GM19463 (cell line): ENCODE measurements at regions not wholly inside any gene's neighbourhood (a gene's known extent, or its start where the extent isn't known, plus 50 kb on each side); places are given as distances from the start of the nearest gene placed in this dataset.

ENCODE experiments used
- ATAC-seq: cut with Tn5 transposase; IDR thresholded peaks from one replicate; pipeline ENCODE4 v1.9.1; 2021; ENCODE audit warnings: mild to moderate bottlenecking, moderate library complexity; ENCODE audit not compliant: unreplicated experiment

- ATAC-seq: no peak
Measured at GRCh38 chr15:61549727-61550126, 320.6 kb upstream of the RORA start.

DNA sequence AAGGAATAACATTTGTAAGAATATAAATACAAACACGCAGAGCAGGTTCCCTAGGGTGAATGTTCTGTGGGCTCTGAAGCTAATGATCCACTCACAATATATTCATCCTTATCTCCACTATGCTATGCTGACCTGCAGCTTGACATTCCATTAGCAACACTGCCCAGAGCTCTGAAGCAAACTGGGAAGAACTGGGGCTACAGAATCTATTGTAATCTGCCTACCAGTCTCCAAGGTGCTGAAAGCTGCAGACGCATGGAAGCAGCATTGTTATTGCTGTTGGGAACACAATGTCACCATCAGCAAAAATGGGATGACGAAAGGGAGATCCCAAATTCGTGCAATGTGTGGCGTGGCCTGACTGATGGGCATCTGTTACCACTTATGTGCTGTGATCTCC, 316.7 kb upstream of the RORA start:
- ATAC-seq: no peak

DNA sequence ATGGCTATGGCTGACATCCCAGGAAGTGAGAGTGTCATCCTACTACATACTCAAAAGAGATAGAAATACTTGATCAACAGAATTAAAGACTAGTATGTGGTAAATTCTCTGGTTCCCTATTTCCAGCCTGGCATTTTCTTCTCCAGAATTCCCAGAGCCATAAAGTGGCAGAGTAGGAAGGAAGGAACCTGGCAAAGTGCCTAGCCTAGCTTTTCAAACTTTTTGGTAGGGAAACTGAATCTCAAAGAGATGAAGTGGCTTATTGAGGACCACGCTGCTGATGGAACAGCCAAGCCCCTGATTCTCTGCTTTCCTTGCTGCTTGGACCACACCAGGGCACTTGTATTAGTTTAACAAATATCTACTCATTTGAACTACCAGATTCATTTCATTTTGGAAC, 312.4 kb upstream of the RORA start:
- no peak for ATAC-seq

DNA sequence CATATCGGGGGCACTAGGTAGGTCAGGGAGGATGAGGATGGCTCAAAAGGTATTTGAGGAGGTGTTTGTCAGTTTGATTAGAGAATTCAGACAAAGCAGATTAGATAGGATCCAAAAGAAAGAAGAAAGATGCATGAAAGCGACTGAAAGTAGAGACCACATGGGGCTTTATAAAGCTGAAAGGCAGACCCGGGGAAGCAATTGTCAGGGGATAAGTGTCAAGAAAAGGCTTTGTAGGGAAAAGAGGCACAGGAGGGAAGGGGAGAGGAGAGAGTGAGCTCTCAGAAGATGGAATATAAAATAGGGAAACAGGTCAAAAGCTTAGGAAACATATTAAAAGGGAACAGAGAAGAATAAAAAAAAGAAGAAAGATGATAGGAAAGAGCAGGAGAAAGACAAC, 308.2 kb upstream of the RORA start:
- no peak for ATAC-seq

- no peak for ATAC-seq
Measured at GRCh38 chr15:61534986-61535385, 305.9 kb upstream of the RORA start.

GRCh38 chr15:61530769-61531168, 301.7 kb upstream of the RORA start:
- ATAC-seq: no peak

- no peak for ATAC-seq
Measured at GRCh38 chr15:61528581-61528910, 299.4 kb upstream of the RORA start.

- ATAC-seq: no peak
Measured at GRCh38 chr15:61527836-61528580, 298.9 kb upstream of the RORA start.

GRCh38 chr15:61524545-61524944, 295.4 kb upstream of the RORA start:
- ATAC-seq: no peak

DNA sequence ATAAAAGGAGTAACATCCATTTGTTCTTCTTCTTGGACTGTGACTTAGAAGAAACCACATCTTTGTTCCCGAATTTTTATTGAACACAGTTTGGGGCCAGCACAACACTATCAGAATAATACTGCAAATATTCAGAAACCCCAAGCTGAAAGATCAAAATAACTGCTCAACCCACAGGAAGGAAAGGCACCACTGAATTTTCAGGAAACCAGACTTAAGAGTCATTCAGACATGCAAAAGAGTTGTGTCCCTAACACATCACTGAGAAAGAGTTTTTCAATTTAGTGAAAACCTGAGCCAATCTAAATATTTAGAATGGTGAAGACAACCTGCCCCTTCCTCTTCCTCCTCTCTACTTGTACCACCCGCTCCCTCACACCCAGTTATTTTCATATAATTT, 295.0 kb upstream of the RORA start:
- no peak for ATAC-seq

DNA sequence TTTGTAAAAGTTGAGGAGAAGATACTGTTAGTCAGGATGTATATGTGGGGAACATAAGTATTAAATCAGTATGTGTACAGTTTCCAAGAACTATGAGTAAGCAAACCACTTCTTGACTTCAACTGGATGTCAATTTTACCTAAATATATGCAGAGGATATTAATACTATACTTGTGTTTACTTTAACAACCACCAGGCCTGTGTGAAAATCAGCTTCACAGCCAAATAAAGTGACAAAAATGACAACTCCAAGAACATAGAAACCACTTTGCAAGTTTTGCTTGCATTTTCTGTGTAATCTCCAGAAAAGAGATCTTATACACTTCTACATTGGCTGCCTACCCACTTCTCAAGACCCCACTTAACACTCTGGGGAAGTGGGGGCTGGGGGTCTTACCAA, 293.3 kb upstream of the RORA start:
- ATAC-seq: no peak

GRCh38 chr15:61521953-61522352, 292.9 kb upstream of the RORA start:
- ATAC-seq: no peak

GRCh38 chr15:61519296-61519695, 290.2 kb upstream of the RORA start:
- ATAC-seq: no peak

- no peak for ATAC-seq
Measured at GRCh38 chr15:61518191-61518950, 289.3 kb upstream of the RORA start.

GRCh38 chr15:61517776-61518175, 288.7 kb upstream of the RORA start:
- no peak for ATAC-seq

DNA sequence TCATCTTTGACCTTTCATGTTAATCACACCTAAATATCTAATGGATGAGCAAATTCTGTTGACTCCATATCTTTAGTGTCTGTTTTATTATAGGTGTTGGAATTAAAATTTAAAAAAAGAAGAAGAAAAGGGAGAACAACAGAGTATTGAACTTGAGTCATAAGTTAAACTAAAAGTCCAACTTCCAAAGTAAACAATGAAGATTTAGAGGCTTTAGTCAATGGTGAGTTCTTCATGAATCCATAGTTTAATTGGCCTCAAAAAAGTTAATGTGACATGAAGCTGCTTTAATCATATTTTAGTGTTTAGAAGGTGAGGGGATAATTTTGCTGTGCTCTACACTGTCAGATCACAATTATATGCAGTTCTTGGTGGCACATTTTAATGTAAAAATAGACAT, 288.2 kb upstream of the RORA start:
- no peak for ATAC-seq

DNA sequence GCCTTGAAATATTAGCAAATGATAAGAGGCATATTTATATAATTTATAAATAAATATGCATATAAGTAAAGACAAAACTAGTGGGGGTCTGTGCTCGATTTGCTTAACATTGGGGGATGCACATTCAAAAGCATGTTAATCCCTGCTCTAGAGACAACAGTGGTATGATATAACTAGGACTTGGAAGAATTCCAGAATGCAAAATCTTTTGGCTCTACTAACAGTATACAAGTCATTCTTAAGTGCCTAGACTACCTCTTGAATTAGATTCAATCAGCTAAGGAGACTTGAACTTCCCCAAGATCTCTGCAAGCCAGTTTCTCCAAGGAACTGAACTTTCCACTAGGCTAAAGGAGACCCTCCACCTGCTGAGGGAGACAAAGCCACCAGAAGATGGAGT, 282.7 kb upstream of the RORA start:
- ATAC-seq: no peak

GRCh38 chr15:61511089-61511488, 282.0 kb upstream of the RORA start:
- no peak for ATAC-seq

- ATAC-seq: no peak
Measured at GRCh38 chr15:61509327-61509840, 280.3 kb upstream of the RORA start.

DNA sequence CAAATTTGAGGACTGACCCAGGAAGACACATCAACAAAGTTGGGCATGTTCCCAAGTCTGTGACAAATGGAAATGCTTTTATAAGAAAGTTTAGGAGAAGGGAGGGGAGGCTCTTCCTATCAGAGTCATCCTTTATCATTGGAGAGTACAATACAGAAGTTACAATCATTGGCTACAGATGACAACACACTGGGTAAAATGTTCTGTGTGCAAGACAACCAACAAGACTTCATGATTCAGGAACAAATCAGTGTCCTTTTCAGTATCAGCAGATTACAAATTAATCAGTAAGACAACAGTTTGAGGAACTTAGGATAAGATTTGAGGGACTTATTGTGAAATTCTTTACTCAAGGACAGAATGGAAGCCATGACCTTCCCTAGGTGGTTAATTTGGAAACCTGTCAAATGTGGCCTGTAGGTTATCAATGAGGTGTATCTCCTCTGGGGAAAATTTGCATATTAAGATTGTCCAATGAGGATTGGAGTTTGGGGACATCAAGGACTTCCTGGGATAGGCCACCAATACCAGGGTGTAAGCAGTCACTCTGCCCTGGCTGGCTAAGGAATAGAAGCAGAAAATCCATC, 274.4 kb upstream of the RORA start:
- ATAC-seq: no peak

DNA sequence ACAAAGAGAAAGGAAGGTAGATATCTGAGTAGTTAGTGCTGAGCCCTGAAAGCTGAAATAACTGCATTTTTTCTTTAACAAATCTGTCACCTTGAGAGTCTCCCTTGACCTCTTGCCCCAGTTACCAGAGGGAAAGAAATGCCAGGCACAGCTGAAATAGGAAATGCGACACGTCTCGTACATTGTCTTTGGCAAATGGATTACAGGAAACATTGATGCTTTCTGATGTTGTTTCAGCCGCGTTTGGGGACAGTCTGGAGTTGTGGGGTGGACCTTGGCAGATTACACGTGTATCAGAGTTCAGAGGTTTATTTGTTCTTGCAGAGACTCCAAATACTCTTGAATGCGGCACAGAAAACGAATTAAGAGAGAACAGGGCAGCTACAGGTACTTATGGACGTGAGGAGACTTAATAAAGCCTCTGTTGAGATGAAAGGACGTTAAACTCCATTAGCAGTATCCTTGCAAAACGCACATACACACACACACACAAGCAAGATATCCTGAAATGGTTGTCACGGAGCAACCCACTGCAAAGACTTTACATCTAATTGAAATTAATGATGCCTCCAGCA, 272.8 kb upstream of the RORA start:
- no peak for ATAC-seq
